ENCODE measurements at regions not wholly inside any gene's neighbourhood (a gene's known extent, or its start where the extent isn't known, plus 50 kb on each side); places are given as distances from the start of the nearest gene placed in this dataset.

DNA sequence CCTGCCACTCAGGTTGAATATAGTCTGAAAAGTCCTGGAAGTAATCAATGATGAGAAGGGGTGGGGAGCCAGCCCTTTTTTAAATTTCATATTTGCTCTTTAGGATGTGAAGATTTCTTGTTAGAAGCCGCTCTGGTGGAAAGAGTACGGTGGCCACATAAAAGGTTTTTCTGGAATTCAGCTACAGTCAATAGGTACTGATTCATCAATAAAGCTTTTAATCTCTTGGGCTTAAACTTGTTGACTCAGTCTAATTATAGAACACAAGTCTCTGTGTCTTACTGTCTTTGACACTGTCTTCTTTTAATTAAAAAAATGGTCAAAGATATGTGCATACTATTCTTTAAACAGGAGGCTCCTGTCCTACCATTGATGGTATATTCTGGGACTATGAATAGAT, 99.9 kb upstream of the TP63 start:
- no TSS peak for BruUV-seq (replicated peaks)
- Histone ChIP-seq H3K79me2 (ENCODE audit: control insufficient read depth, insufficient read depth, low read length) (no peaks in the 10 kb centered on the region), H4K20me1 (replicated peaks; ENCODE audit: control insufficient read depth, insufficient read depth, low read length) (no peaks in the 10 kb centered on the region), H3K4me1 (replicated peaks in 1 of 2; ENCODE audit: control insufficient read depth in 2 of 2, insufficient read depth in 2 of 2, low read length in 2 of 2) (no peaks in the 10 kb centered on the region), H3K36me3 (ENCODE audit: control insufficient read depth, insufficient read depth, low read length) (no peaks in the 10 kb centered on the region), H3K27ac (ENCODE audit: extremely low read depth, low read depth, low read length) (no peak overlapping the region), H3K9me3 (replicated peaks; ENCODE audit: control insufficient read depth, insufficient read depth, low read depth, low read length) (0 out of 2 replicates have a peak, but pooled peaks cover 2% of the 10 kb centered on the region), H3K4me3 (no peak overlapping the region), H3K9me1 (ENCODE audit: control insufficient read depth, insufficient read depth, low read length) (no peaks in the 10 kb centered on the region), H3K9ac (ENCODE audit: insufficient read depth in 1 of 2, low read depth in 2 of 2, low read length in 2 of 2) (no peak overlapping the region), H3K27me3 (ENCODE audit: control insufficient read depth in 2 of 2, insufficient read depth in 2 of 2, low read length in 2 of 2) (no peaks in the 10 kb centered on the region), H2AFZ (ENCODE audit: low read depth, low read length) (no peak overlapping the region), H3K4me2 (ENCODE audit: insufficient read depth, low read length) (no peak overlapping the region)
- WGBS (ENCODE audit: insufficient coverage, low coverage, missing lambda C conversion rate) = 0% methylated on average over 2 of the region's 2 CpGs
- intact Hi-C loops (cut with micrococcal nuclease) (no loop called here), in situ Hi-C loops (cut with MboI) (no loop called here)
- DNase-seq (ENCODE audit: extremely low read depth in 1 of 4, low spot score in 3 of 4) (no peak), ATAC-seq (no peak), FAIRE-seq (no peak)
- TF ChIP-seq ZNF696 (CRISPR knock-in tag; conservative IDR thresholded peaks at IDR 0.05) = no peak
- TF ChIP-seq FOXJ3 (CRISPR knock-in tag; IDR thresholded peaks at IDR 0.05) = no peak
- TF ChIP-seq, protein P1, sequence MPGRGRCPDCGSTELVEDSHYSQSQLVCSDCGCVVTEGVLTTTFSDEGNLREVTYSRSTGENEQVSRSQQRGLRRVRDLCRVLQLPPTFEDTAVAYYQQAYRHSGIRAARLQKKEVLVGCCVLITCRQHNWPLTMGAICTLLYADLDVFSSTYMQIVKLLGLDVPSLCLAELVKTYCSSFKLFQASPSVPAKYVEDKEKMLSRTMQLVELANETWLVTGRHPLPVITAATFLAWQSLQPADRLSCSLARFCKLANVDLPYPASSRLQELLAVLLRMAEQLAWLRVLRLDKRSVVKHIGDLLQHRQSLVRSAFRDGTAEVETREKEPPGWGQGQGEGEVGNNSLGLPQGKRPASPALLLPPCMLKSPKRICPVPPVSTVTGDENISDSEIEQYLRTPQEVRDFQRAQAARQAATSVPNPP (IDR thresholded peaks at IDR 0.05; ENCODE audit: borderline replicate concordance, insufficient read depth, insufficient read length) = no peak
- no peak for TF ChIP-seq MTA2 (IDR thresholded peaks at IDR 0.05; ENCODE audit: low read depth)
- TF ChIP-seq, protein P2, sequence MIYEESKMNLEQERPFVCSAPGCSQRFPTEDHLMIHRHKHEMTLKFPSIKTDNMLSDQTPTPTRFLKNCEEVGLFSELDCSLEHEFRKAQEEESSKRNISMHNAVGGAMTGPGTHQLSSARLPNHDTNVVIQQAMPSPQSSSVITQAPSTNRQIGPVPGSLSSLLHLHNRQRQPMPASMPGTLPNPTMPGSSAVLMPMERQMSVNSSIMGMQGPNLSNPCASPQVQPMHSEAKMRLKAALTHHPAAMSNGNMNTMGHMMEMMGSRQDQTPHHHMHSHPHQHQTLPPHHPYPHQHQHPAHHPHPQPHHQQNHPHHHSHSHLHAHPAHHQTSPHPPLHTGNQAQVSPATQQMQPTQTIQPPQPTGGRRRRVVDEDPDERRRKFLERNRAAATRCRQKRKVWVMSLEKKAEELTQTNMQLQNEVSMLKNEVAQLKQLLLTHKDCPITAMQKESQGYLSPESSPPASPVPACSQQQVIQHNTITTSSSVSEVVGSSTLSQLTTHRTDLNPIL (CRISPR knock-in tag; IDR thresholded peaks at IDR 0.05) = no peak
- TF ChIP-seq, protein P3, sequence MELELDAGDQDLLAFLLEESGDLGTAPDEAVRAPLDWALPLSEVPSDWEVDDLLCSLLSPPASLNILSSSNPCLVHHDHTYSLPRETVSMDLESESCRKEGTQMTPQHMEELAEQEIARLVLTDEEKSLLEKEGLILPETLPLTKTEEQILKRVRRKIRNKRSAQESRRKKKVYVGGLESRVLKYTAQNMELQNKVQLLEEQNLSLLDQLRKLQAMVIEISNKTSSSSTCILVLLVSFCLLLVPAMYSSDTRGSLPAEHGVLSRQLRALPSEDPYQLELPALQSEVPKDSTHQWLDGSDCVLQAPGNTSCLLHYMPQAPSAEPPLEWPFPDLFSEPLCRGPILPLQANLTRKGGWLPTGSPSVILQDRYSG (tag; conservative IDR thresholded peaks at IDR 0.05; ENCODE audit: low read depth) = no peak
- POLR2A ChIA-PET = no interaction called here
- CTCF ChIA-PET (ENCODE audit: low intra/inter-chr PET ratio) = no interaction called here

All from K562 (cell line).